Activated CD4-positive, alpha-beta T cell treated with anti-CD3 and anti-CD28 coated beads, Interleukin-2, Interleukin-4, amounts not matched to agents 100 ng/mL and 50 ng/mL, durations not matched to agents 16 hours and 8 hours (primary cell): ENCODE measurements at regions not wholly inside any gene's neighbourhood (a gene's known extent, or its start where the extent isn't known, plus 50 kb on each side); places are given as distances from the start of the nearest gene placed in this dataset.
"Not testable (repeated sequence)": the region's sequence is repeated elsewhere in the genome, so short reads cannot be mapped to it uniquely, and the experiment has no call there.

Experiments used
- DNase-seq: peaks from one replicate; pipeline ENCODE4 v3.0.0-alpha.2; 2020; ENCODE audit warnings: low spot score

GRCh38 chr9:31336386-31336785, 1048.1 kb upstream of the ACO1 start:
- DNase-seq = no peak

- DNase-seq = no peak
These were observed 1047.6 kb upstream of the ACO1 start for GRCh38 chr9:31336841-31337240.

GRCh38 chr9:31347082-31347617, 1037.3 kb upstream of the ACO1 start:
- peak; percentile 64 for DNase-seq

GRCh38 chr9:31355159-31355882, 1029.1 kb upstream of the ACO1 start:
- DNase-seq = no peak

GRCh38 chr9:31355965-31356364, 1028.5 kb upstream of the ACO1 start:
- DNase-seq = no peak

- DNase-seq = no peak
These were observed 1025.4 kb upstream of the ACO1 start for GRCh38 chr9:31359071-31359470.

GRCh38 chr9:31364171-31364570, 1020.3 kb upstream of the ACO1 start:
- DNase-seq = no peak

- no peak for DNase-seq
These were observed 1011.5 kb upstream of the ACO1 start for GRCh38 chr9:31372799-31373587.

- DNase-seq = no peak
These were observed 1007.1 kb upstream of the ACO1 start for GRCh38 chr9:31377358-31377757.

GRCh38 chr9:31388660-31389059, 995.8 kb upstream of the ACO1 start:
- no peak for DNase-seq

- no peak for DNase-seq
These were observed 995.4 kb upstream of the ACO1 start for GRCh38 chr9:31389075-31389474.

GRCh38 chr9:31390403-31391025, 993.9 kb upstream of the ACO1 start:
- no peak for DNase-seq

- no peak for DNase-seq
These were observed 991.2 kb upstream of the ACO1 start for GRCh38 chr9:31393240-31393639.

- no peak for DNase-seq
These were observed 990.4 kb upstream of the ACO1 start for GRCh38 chr9:31394015-31394473.

GRCh38 chr9:31412081-31412480, 972.4 kb upstream of the ACO1 start:
- DNase-seq = no peak

- no peak for DNase-seq
These were observed 969.3 kb upstream of the ACO1 start for GRCh38 chr9:31415164-31415563.

GRCh38 chr9:31418419-31418818, 966.0 kb upstream of the ACO1 start:
- DNase-seq = no peak

- not testable (repeated sequence) for DNase-seq
These were observed 940.6 kb upstream of the ACO1 start for GRCh38 chr9:31443630-31444457.

- DNase-seq = no peak
These were observed 939.1 kb upstream of the ACO1 start for GRCh38 chr9:31445357-31445756.

- no peak for DNase-seq
These were observed 938.5 kb upstream of the ACO1 start for GRCh38 chr9:31445960-31446359.

- no peak for DNase-seq
These were observed 917.4 kb upstream of the ACO1 start for GRCh38 chr9:31467075-31467474.

GRCh38 chr9:31470051-31470450, 914.4 kb upstream of the ACO1 start:
- no peak for DNase-seq
